GM19099 (cell line): ENCODE measurements at regions not wholly inside any gene's neighbourhood (a gene's known extent, or its start where the extent isn't known, plus 50 kb on each side); places are given as distances from the start of the nearest gene placed in this dataset.

Experiments used
- POLR2A ChIP-seq: IDR thresholded peaks from 3 replicates; pipeline ENCODE4 v1.6.1; 2011; ENCODE audit warnings: low read depth; ENCODE audit not compliant: insufficient read length; ENCODE audit errors: extremely low read depth

DNA sequence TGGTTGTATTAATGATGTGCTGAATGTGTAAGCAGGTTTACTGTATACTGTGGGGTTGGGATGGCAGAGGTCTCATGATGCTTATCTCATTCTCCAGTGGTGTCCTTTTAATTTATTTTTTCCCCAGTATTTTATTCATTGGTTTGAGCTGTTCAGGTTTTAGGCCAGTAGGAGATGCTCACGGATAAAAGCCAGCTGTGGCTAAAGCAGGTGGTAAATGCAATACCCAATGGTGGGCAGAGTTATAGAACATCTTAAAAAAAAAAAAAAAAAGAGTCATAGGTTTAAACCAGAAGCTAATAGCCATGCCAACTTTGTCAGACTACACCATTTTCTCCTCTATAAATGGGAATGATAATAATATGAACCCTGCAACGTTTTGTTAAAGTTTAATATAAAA lies 57.8 kb upstream of the NEUROD1 start:
- no peak for TF ChIP-seq POLR2A

DNA sequence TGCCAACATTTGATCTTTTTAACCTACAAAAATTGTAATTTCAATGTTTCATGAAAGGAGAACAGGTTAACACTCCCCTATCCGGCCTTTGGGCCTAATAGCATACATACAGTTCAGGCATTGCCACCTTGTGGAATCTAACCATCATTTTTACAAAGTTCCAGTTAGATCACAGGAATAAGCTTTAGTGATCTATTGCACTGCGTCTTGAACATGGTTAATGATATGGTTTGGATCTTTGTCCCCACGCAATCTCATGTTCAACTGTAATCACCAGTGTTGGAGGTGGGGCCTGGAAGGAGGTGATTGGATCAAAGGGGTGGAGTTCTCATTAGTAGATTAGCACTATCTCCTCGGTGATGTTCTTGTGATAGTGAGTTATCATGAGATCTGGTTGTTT lies 58.2 kb upstream of the NEUROD1 start:
- TF ChIP-seq POLR2A, result no peak

GRCh38 chr2:181741756-181742155 lies 61.4 kb upstream of the NEUROD1 start:
- no peak for TF ChIP-seq POLR2A

DNA sequence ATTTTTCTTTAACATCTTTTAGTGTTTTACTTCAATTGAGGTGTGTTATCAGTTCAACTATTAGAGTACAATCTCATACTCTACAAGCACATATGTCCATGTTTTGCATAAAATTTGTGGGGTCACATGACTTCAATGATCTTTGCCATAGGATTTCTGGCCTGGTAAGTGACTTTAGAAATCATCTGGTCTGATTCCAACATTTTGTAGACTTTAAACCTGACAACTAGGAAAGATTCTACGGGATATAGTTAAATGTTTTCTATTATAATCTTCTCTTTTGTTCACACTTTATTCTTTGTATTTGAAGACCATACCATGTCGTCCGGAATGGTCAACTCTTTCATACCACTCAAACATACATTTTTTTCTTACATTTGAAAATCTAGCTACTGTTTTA lies 62.0 kb upstream of the NEUROD1 start:
- no peak for TF ChIP-seq POLR2A

DNA sequence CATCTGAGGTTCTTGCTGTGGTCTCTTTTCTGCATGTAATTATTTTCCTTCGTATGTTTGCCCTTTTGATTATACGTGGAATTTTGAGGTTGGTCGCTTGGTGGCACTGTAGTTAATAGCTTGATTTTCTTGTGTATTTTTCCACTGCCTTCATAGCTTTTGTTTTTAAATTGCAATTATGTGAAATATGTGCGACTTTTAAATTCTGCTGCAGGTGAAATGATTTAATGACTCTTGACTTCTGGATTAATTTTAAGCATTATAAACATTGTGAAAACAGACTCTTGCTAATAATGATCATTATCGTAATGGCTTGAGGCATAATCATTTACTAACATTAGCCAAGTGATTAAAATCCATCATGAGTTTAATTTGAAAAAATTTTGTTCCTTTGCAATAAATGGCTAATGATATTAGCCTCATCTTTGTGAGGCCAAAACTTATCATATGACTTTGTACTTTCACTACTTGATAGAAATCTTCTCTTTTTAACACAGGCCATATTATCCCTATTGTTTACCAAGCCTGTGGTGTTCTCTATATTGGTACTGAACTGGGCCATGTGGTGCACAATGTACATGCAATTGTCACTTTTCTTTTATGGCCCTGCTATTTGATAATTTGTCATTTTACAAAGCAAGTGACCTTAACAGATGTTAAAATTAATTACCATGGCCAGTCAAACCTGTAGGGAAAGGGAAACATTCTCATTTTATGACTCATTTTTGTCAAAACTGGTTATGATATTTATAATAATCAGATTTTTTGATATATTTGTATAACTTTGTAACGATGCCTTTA lies 62.8 kb upstream of the NEUROD1 start:
- TF ChIP-seq POLR2A, result no peak

- no peak for TF ChIP-seq POLR2A
These were observed 63.4 kb upstream of the NEUROD1 start for GRCh38 chr2:181743723-181744031.

DNA sequence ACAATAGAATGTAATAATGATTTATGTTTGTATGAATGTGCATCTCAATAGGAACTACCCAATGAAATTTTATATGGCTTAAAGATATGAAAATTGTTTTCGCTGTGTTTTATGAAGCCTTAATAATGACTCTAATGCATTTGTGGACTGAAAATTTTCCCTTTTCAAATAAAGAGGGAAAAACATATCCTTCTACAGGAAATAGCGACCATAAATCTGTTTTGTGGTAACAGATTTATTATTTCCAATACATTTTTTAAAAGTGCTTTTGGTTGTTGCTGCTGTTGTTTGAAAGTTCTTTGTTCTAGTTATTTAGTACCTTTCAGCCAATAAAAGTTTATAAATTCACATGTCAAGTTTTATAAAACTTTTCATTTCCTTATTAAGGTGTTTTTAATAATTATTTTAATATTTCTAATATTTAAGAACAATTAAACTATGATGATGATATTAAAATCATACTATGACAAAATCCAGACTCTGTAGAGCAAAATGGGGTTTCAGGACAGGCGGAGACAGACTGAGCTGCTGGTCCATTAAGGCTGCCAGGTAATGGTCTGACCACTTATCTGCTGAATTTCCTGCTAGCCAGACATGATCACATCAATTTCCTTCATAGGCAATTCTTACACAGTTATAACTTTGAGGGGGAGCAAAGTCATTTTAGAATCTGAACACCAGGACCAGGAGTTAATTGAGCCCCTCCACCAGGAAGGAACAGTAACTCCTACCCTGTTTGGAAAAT lies 65.7 kb upstream of the NEUROD1 start:
- TF ChIP-seq POLR2A, result no peak

- no peak for TF ChIP-seq POLR2A
These were observed 66.5 kb upstream of the NEUROD1 start for GRCh38 chr2:181746844-181747243.

DNA sequence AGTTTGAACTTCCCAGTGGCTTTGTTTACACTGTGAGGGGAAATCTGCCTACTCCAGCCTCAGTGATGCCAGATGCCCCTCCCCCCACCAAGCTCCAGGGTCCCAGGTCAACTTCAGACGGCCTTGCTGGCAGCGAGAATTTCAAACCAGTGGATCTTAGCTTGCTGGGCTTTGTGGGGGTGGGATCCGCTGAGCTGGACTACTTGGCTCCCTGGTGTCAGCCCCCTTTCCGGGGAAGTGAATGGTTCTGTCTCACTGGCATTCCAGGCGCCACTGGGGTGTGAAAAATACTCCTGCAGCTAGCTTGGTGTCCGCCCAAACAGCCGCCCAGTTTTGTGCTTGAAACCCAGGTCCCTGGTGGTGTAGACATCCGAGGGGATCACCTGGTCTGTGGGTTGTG lies 70.0 kb upstream of the NEUROD1 start:
- TF ChIP-seq POLR2A, result no peak

GRCh38 chr2:181751266-181752030 lies 71.1 kb upstream of the NEUROD1 start:
- TF ChIP-seq POLR2A, result no peak

- TF ChIP-seq POLR2A, result no peak
These were observed 72.0 kb upstream of the NEUROD1 start for GRCh38 chr2:181752301-181752700.

DNA sequence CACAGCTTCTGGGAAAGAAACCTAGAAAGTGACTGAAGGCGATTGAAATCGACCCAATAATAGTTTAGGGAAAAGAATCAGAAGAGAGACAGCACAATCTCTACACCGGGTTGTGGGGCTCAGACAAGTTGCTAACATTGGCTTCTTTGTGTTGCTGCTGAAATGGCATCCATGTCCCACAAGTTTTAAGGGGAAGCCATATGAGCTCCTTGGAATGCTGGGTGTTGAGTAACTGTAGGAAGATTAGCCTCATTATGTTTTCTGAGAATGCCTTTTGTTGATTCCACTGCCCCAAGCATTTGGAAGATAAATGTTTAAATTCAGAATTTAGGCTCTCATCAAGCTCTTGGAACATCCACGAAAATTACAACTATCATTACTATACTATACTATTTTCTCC lies 73.4 kb upstream of the NEUROD1 start:
- TF ChIP-seq POLR2A, result no peak

- TF ChIP-seq POLR2A, result no peak
These were observed 73.8 kb upstream of the NEUROD1 start for GRCh38 chr2:181754105-181754504.

- no peak for TF ChIP-seq POLR2A
These were observed 74.9 kb upstream of the NEUROD1 start for GRCh38 chr2:181755181-181755580.

GRCh38 chr2:181760521-181760920 lies 80.2 kb upstream of the NEUROD1 start:
- TF ChIP-seq POLR2A, result no peak

GRCh38 chr2:181761175-181761574 lies 80.9 kb upstream of the NEUROD1 start:
- no peak for TF ChIP-seq POLR2A
